ENCODE measurements at regions not wholly inside any gene's neighbourhood (a gene's known extent, or its start where the extent isn't known, plus 50 kb on each side); places are given as distances from the start of the nearest gene placed in this dataset.

- no peak overlapping the region for H3K27ac ChIP-seq
- no peak for DNase-seq (ENCODE audit: low read depth, low spot score)
These were observed 222.1 kb upstream of the SHH start for GRCh38 chr7:156034397-156034796.

GRCh38 chr7:156032973-156033372 lies 220.7 kb upstream of the SHH start:
- no peak for DNase-seq (ENCODE audit: low read depth, low spot score)
- H3K27ac ChIP-seq = no peak overlapping the region

GRCh38 chr7:156031679-156032478 lies 219.6 kb upstream of the SHH start:
- no peak for DNase-seq (ENCODE audit: low read depth, low spot score)
- no peak overlapping the region for H3K27ac ChIP-seq

DNA sequence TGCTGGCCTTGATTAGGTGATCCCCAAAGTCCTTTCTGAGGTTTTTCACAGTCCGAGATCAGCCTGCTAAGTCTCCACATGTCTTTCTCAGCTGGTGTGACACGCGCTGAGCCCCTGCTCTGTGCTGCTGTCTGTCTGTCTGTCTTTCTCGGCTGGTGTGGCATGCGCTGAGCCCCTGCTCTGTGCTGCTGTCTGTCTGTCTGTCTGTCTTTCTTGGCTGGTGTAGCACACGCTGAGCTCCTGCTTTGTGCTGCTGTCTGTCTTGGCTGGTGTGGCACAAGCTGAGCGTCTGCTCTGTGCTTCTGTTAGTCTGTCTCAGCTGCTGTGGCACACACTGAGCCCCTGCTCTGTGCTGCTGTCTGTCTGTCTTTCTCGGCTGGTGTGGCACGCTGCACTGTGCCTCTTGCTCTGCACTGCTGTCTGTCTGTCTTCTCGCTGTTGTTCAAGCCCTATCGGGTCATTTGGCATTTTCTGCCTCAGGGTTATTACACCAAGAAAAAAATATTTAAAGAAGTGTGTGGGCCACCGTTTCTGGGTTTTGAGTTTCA lies 217.3 kb upstream of the SHH start:
- no peak for DNase-seq (ENCODE audit: low read depth, low spot score)

DNA sequence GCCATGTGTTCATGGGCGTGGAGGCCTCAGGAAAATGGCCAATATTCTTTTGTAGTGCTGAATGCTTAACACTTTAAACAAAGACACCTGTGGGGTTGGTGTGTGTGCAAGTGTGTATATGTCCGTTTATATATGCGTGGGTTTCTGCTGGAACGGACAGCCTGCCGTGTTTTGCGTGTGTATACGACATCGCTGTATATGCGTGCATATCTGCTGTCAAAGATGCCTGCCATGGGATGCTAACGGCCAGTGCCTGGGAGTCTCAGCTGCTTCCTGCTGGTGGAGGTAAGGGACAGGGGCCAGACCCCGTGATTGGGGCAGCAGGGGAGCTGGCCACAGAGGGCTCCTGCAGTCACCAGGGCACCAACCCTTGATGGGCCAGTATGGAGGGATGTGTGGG lies 216.3 kb upstream of the SHH start:
- no peak overlapping the region for H3K27ac ChIP-seq
- no peak for DNase-seq (ENCODE audit: low read depth, low spot score)

More for the DNA sequence above, 217.3 kb upstream of the SHH start:
- no peak overlapping the region for H3K27ac ChIP-seq

GRCh38 chr7:156027821-156028220 lies 215.6 kb upstream of the SHH start:
- no peak for DNase-seq (ENCODE audit: low read depth, low spot score)
- H3K27ac ChIP-seq = no peak overlapping the region

GRCh38 chr7:156026603-156027002 lies 214.3 kb upstream of the SHH start:
- no peak overlapping the region for H3K27ac ChIP-seq
- DNase-seq (ENCODE audit: low read depth, low spot score) = no peak

GRCh38 chr7:156026076-156026600 lies 213.9 kb upstream of the SHH start:
- no peak for DNase-seq (ENCODE audit: low read depth, low spot score)
- no peak overlapping the region for H3K27ac ChIP-seq

GRCh38 chr7:156025675-156026074 lies 213.4 kb upstream of the SHH start:
- no peak overlapping the region for H3K27ac ChIP-seq
- no peak for DNase-seq (ENCODE audit: low read depth, low spot score)

DNA sequence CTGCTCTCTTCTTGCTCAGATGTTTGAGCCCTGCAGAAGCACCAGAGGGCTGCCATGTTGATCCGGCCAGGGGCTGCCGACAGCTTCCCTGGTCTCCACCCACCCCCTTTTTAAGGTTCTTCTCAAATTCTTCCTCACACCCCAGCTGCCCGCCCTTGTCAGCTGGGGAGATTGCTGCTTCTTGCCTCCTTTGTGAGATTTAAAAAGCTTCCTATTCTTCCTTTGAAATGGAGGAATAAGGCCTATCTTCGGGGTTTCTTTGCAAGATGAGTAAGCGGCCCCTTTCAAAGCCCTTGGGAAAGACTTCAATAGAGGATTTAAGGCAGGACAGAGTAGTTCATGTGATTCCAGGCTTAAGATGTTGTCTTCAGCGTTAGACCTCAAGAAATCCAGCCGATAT lies 211.9 kb upstream of the SHH start:
- no peak for DNase-seq (ENCODE audit: low read depth, low spot score)
- H3K27ac ChIP-seq = no peak overlapping the region

GRCh38 chr7:156022483-156023459 lies 210.5 kb upstream of the SHH start:
- no peak overlapping the region for H3K27ac ChIP-seq
- DNase-seq (ENCODE audit: low read depth, low spot score) = no peak

- H3K27ac ChIP-seq = no peak overlapping the region
- DNase-seq (ENCODE audit: low read depth, low spot score) = no peak
These were observed 209.2 kb upstream of the SHH start for GRCh38 chr7:156021471-156021870.

DNA sequence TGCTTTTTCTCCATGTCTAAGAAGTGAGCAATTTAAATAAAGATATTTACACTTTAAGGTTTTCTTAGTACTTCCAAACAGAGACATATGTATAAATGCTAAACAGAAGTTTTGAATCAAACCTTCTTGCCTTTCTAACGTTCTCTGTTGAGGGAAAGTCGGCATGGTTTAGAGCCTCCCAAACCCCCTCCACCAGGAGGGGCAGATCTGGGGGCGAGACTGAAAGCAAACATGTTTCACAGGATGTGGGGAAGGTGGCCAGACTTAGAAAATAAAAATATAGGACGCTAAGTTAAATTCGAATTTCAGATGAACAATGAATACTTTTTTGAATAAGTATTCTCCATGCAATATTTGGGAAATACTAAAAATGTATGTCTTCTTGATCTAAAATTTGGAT lies 208.3 kb upstream of the SHH start:
- DNase-seq (ENCODE audit: low read depth, low spot score) = no peak
- H3K27ac ChIP-seq = no peak overlapping the region

DNA sequence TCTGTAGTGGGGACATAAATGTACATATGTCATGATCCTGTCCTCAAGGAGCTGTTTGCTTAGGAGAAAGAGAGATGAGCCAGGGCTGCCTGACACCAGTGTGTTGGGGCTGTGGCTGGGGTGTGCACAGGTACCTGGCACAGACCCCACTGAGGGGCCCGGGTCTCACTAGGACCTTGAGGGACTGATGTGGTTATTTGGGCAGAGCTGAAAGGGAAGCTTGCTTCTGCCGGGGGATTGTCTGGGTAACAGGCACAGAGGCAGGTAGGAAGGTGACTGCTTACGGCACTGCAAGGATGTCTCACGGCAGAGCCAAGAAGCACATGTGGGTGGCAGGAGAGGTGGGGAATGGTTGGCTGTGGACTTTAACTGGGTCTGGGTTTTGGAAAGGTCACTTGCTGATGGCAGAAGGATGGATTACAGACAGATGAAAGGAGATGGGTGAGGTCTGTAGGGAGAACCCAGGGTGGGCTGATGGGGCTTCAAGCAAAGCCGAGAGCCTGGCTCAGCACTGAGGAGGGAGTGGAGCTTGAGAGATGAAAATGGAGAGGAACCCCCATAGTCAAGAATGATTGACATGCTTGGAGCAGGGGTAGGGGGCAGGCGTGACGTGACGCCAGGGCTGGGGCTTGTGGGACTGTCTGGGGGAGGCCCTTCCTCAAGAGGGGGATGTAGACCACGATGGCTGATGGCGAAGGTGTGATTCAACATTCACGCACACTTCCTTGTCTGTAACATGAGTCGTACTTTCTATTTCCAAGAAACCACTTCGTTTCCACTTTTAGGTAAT lies 207.7 kb upstream of the SHH start:
- no peak for DNase-seq (ENCODE audit: low read depth, low spot score)

DNA sequence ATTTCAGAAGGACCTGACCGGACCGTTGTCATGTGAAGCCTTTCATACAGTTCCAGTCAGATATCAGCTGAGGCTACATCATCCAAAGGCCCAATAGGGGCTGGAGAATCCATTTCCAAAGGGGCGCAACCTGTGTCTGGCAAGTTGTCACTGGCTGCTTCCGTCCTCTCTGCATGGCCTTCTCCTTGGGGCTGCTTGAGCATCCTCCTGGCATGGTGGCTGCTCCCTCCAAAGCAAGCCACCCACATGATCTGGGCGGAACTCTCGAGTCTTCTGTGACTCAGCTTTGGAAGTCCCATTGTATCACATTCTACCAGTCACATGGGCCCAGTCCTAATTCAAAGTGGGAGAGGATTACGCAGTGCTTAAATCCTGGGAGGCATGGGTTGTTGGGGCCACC lies 207.0 kb upstream of the SHH start:
- DNase-seq (ENCODE audit: low read depth, low spot score) = no peak
- H3K27ac ChIP-seq = no peak overlapping the region

More for the DNA sequence above, 207.7 kb upstream of the SHH start:
- no peak overlapping the region for H3K27ac ChIP-seq

DNA sequence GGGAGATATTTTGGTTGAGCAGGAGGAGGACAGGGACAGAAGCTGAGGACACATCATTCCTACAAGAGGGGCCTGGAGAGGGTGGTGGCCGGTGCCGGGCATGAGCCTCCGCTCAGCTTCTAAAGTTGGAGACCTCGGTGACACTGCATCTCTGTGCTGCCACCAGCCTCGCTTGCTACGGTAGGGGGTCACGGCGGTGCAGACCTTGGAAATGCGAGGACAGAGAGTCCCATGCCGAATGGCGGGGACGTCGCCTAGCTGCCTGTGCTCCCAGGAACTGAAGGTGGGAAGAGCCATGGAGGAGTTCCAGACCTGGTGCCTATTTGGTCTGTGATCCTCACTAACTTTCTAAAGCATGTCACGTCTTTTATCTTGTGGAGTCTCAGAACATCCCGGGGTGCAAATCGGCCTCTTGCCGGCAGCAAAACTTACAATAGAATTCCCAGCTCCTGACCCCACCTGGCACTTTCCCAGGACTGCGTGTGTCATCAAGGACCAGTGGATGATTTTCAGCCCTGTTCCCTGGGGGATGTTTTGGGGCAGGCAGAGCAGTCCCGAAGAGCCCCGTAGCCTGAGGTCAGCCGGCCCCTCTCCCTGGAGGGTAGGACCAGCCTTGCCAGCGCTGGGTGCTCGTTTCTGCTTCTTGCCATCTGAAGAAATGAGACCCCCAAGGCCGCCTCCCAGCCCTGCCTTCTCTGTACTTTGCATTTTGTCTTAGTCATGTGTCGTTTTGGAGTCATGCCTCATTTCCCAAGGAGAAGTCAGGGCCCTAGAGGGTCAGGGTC lies 205.8 kb upstream of the SHH start:
- DNase-seq (ENCODE audit: low read depth, low spot score) = no peak
- H3K27ac ChIP-seq = no peak overlapping the region

- H3K27ac ChIP-seq = no peak overlapping the region
- DNase-seq (ENCODE audit: low read depth, low spot score) = no peak
These were observed 205.2 kb upstream of the SHH start for GRCh38 chr7:156017431-156017830.

DNA sequence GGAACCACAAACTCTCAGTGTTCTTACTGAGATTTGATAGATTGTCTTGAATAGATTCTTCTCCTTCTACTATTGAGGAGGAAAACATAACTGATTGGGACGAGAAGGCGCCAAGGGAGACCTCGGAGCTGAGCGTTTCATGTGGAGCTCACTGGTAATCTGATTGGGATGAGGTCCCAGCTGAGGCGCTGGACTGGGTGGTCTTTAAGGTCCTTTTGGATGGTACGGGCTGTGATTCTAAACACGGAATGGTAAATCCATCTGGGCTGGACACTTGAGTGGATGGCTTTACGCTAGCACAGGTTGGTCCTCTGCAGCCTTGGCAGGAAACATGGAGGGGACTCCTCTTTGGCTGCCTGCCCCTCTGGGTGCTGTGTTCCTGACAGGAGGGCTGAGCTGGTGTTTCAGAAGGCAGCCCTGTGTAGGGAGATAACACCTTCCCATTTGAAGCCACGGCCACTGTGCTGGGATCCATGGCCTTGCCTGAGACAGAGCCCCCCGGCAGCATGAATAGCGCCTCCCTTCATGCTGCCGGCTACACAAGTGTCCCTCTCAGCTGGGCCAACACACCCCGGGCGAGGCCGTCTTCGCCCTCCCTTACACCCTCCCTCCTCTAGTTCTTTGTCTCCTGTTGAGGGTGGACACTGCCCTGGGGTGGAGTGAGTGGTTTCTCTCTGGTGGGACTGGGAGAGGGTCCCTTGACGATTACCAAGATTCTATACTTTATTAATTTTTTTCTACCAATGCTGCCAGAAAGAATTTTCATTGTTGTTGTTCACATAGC lies 203.2 kb upstream of the SHH start:
- H3K27ac ChIP-seq = no peak overlapping the region
- no peak for DNase-seq (ENCODE audit: low read depth, low spot score)
